ENCODE measurements at regions not wholly inside any gene's neighbourhood (a gene's known extent, or its start where the extent isn't known, plus 50 kb on each side); places are given as distances from the start of the nearest gene placed in this dataset.

- ATAC-seq (no peak), DNase-seq (ENCODE audit: low read depth, low spot score) (no peak)
- Histone ChIP-seq H3K4me3 (ENCODE audit: low read depth in 2 of 2, low read length in 2 of 2) (no peak overlapping the region), H3K27ac (ENCODE audit: low read length) (no peak overlapping the region), H3K4me1 (ENCODE audit: control insufficient read depth, insufficient read depth, low read length) (no peaks in the 10 kb centered on the region), H3K9me3 (ENCODE audit: control insufficient read depth, insufficient read depth, low read depth, low read length) (no peaks in the 10 kb centered on the region), H3K36me3 (ENCODE audit: control insufficient read depth, insufficient read depth, low read length) (no peaks in the 10 kb centered on the region; the same call in 1 of the 2 replicates), H3K27me3 (ENCODE audit: control insufficient read depth, insufficient read depth, low read length) (no peaks in the 10 kb centered on the region)
- intact Hi-C loops (cut with micrococcal nuclease; ENCODE audit: unreplicated experiment): no loop called here
- ChIA-PET POLR2A (no interaction called here), CTCF (no interaction called here)
- in situ Hi-C loops (cut with HindIII; ENCODE audit: low pct_unique_long_range_greater_than_20kb, low sequenced_read_pairs): no loop called here
- TF ChIP-seq REST (IDR thresholded peaks at IDR 0.05; ENCODE audit: insufficient read depth in 1 of 2, low read depth in 2 of 2, low read length in 1 of 2): no peak
- TF ChIP-seq POLR2AphosphoS5 (IDR thresholded peaks at IDR 0.05; ENCODE audit: low read depth, low read length): no peak
- no peak for TF ChIP-seq TCF7L2 (IDR thresholded peaks at IDR 0.05; ENCODE audit: low read depth, low read length)
- TF ChIP-seq CTCF (IDR thresholded peaks at IDR 0.05): no peak
- no peak for TF ChIP-seq SIN3A (IDR thresholded peaks at IDR 0.05; ENCODE audit: borderline replicate concordance, insufficient read depth, low read depth, low read length)
- BruUV-seq (replicated peaks): no TSS peak
Measured at GRCh38 chr5:110248921-110249320, 477.6 kb downstream of the TMEM232 start.

GRCh38 chr5:110250355-110250754 is 476.1 kb downstream of the TMEM232 start:
- H3K27me3 ChIP-seq (ENCODE audit: control insufficient read depth, insufficient read depth, low read length): no peaks in the 10 kb centered on the region
- DNase-seq (ENCODE audit: low read depth, low spot score): no peak
- TF ChIP-seq SIN3A (IDR thresholded peaks at IDR 0.05; ENCODE audit: borderline replicate concordance, insufficient read depth, low read depth, low read length): no peak
- TF ChIP-seq REST (IDR thresholded peaks at IDR 0.05; ENCODE audit: insufficient read depth in 1 of 2, low read depth in 2 of 2, low read length in 1 of 2): no peak
- no peak for TF ChIP-seq TCF7L2 (IDR thresholded peaks at IDR 0.05; ENCODE audit: low read depth, low read length)
- TF ChIP-seq CTCF (IDR thresholded peaks at IDR 0.05): no peak
- no peak for TF ChIP-seq POLR2AphosphoS5 (IDR thresholded peaks at IDR 0.05; ENCODE audit: low read depth, low read length)
- H3K27ac ChIP-seq (ENCODE audit: low read length): no peak overlapping the region
- no peak overlapping the region for H3K4me3 ChIP-seq (ENCODE audit: low read depth in 2 of 2, low read length in 2 of 2)
- in situ Hi-C loops (cut with HindIII; ENCODE audit: low pct_unique_long_range_greater_than_20kb, low sequenced_read_pairs): no loop called here
- no peaks in the 10 kb centered on the region for H3K4me1 ChIP-seq (ENCODE audit: control insufficient read depth, insufficient read depth, low read length)
- no peak for ATAC-seq
- H3K9me3 ChIP-seq (ENCODE audit: control insufficient read depth, insufficient read depth, low read depth, low read length): no peaks in the 10 kb centered on the region
- H3K36me3 ChIP-seq (ENCODE audit: control insufficient read depth, insufficient read depth, low read length): no peaks in the 10 kb centered on the region; the same call in 1 of the 2 replicates
- intact Hi-C loops (cut with micrococcal nuclease; ENCODE audit: unreplicated experiment): no loop called here
- POLR2A ChIA-PET: no interaction called here
- no TSS peak for BruUV-seq (replicated peaks)
- CTCF ChIA-PET: no interaction called here

Data from Panc1 (cell line).